ENCODE measurements at regions not wholly inside any gene's neighbourhood (a gene's known extent, or its start where the extent isn't known, plus 50 kb on each side); places are given as distances from the start of the nearest gene placed in this dataset.
"Not testable (repeated sequence)": the region's sequence is repeated elsewhere in the genome, so short reads cannot be mapped to it uniquely, and the experiment has no call there.

DNA sequence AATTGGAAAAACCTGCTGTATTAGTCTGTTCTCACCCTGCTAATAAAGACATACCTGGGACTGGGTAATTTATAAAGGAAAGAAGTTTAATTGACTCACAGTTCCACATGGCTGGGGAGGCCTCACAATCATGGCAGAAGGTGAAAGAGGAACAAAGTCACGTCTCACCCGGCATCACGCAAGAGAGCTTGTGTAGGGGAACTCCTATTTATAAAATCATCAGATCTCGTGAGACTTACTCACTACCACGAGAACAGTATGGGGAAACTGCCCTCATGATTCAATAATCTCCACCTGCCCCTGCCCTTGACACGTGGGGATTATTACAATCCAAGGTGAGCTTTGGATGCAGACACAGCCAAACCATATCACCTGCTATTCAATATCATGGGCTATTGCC is 799.1 kb upstream of the HTR2C start:
- TF ChIP-seq, protein P1, sequence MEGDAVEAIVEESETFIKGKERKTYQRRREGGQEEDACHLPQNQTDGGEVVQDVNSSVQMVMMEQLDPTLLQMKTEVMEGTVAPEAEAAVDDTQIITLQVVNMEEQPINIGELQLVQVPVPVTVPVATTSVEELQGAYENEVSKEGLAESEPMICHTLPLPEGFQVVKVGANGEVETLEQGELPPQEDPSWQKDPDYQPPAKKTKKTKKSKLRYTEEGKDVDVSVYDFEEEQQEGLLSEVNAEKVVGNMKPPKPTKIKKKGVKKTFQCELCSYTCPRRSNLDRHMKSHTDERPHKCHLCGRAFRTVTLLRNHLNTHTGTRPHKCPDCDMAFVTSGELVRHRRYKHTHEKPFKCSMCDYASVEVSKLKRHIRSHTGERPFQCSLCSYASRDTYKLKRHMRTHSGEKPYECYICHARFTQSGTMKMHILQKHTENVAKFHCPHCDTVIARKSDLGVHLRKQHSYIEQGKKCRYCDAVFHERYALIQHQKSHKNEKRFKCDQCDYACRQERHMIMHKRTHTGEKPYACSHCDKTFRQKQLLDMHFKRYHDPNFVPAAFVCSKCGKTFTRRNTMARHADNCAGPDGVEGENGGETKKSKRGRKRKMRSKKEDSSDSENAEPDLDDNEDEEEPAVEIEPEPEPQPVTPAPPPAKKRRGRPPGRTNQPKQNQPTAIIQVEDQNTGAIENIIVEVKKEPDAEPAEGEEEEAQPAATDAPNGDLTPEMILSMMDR (conservative IDR thresholded peaks at IDR 0.05; ENCODE audit: low read length): not testable (repeated sequence)
- not testable (repeated sequence) for TF ChIP-seq EZH2phosphoT487 (IDR thresholded peaks at IDR 0.05; ENCODE audit: borderline replicate concordance, low read depth, low read length)

All from OCI-LY7 (cell line).